Transverse colon (tissue), 4 donors: ENCODE measurements at regions not wholly inside any gene's neighbourhood (a gene's known extent, or its start where the extent isn't known, plus 50 kb on each side); places are given as distances from the start of the nearest gene placed in this dataset.

ENCODE experiments used
- DNase-seq: peaks from one replicate; pipeline ENCODE4 v3.0.0-alpha.2; 2019
- H3K27ac ChIP-seq, 4 donors: fragments of 200-600 bp; sonication (generic); 2 replicates each; pipeline ENCODE4 v1.5.1; 2016 to 2018; ENCODE audit warnings: inconsistent platforms in 4 of 4
- H3K27me3 ChIP-seq: fragments of 200-600 bp; sonication (generic); 2 replicates; pipeline ENCODE4 v1.5.1; 2017; ENCODE audit warnings: inconsistent platforms
- H3K36me3 ChIP-seq, 4 donors: fragments of 200-600 bp; sonication (generic); 2 replicates each; pipeline ENCODE4 v1.5.1; 2017 to 2019; ENCODE audit warnings: inconsistent platforms in 4 of 4
- H3K4me1 ChIP-seq, 4 donors: fragments of 200-600 bp; sonication (generic); 2 replicates each; pipeline ENCODE4 v1.5.1; 2017 to 2020; ENCODE audit warnings: inconsistent platforms in 4 of 4
- H3K4me3 ChIP-seq, 4 donors: fragments of 200-600 bp; sonication (generic); 1 replicate in 1 of 4; 2 replicates in 3 of 4; pipeline versions ENCODE4 v1.5.1 to v1.6.1; 2017 to 2019; ENCODE audit warnings: inconsistent platforms in 4 of 4
- H3K9me3 ChIP-seq, 2 donors: fragments of 200-600 bp; sonication (generic); 2 replicates each; pipeline ENCODE4 v1.5.1; 2017 to 2019; ENCODE audit warnings: inconsistent platforms in 2 of 2
- EP300 ChIP-seq: sonication (generic); formaldehyde crosslinking; IDR thresholded peaks from one replicate; pipeline ENCODE4 v1.6.1; 2017; ENCODE audit warnings: antibody characterized with exemption, low read depth
- POLR2A ChIP-seq: fragments of 450-650 bp; IDR thresholded peaks from one replicate; pipeline ENCODE4 v1.6.1; 2016; ENCODE audit warnings: antibody characterized with exemption, mild to moderate bottlenecking, moderate library complexity
- POLR2AphosphoS5 ChIP-seq, 3 donors: sonication (generic); formaldehyde crosslinking; IDR thresholded peaks; one replicate each; pipeline ENCODE4 v1.6.1; 2016; ENCODE audit warnings: antibody characterized with exemption in 3 of 3
- WGBS, 2 donors: methylation state at CpG; one replicate each; pipeline ENCODE4 v1.1.5; 2018; ENCODE audit warnings: low coverage in 1 of 2; 5-methylcytosine and 5-hydroxymethylcytosine counted together
- in situ Hi-C, 4 donors: fragments of 200-750 bp; cut with MboI; loops; one replicate each; pipeline versions ENCODE4 v1.15.0 to v1.15.1; 2017; ENCODE audit warnings: low sequenced_read_pairs in 3 of 4, low pct_ligation_motif_present in 1 of 4, low pct_unique_long_range_greater_than_20kb in 1 of 4
- intact Hi-C: fragments of 100-400 bp; cut with DNase I; formaldehyde crosslinking; loops from one replicate; pipeline ENCODE4 v1.15.1; 2023; ENCODE audit warnings: low total_unique reads
- TF ChIP-seq, protein P1 (sequence below), 5 experiments: fragments of 200-600 bp in 3 of 5; fragments of 450-650 bp in 2 of 5; sonication (generic) in 3 of 5; IDR thresholded peaks; 1 replicate in 2 of 5; 2 replicates in 3 of 5; pipeline ENCODE4 v1.5.1; 2016 to 2017; ENCODE audit warnings: antibody characterized with exemption in 5 of 5, inconsistent platforms in 3 of 5, mild to moderate bottlenecking in 2 of 5, moderate library complexity in 1 of 5

DNA sequence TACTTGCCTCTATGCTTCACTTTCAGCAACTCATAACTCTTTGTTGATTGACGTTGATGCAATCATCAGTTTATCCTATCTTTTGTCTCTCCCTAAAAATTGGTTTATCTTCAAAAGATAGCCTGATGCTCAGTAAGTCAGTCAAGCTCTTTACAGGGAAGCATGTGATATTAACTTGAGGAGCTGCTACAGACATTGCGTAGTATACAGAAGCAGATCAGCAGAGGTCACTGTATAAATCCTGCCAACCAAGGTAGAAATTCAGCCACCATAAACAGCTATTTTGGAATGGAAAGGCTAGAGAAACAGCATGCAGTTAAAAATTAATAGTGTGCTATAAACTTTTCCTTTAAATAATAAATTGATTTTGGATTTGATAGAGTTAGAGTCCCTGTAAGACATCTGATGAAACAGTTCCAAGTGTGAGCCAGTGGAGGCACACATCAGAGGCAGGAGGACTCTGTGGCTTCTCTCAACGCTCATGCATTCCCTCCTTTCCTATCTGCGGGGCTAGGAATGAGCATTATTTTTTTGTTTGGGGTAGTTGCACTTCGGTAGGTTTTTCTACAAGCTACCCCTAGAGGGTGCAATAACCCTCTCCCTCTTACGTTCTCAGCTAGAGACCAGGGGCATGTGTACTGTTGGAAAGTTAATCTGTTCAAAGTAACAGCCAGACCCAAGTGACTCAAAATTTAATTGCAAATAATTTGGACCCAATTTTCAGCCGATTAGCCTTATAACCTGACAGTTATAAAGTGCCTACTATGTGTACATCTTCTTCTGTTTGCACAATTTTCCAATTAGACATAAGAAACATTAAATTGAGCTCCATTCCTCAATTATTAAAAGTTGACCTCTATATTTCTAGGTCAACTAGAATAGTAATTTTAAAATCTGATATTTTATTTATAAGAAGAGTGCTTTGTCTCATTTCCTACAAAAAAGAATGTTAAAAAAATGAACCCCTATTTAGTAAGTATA lies 647.7 kb upstream of the SOX9 start:
- in situ Hi-C loops (loop anchor here (25.0 kb wide), 4 partner anchors 89 to 1064 kb away; partner anchors contain the start of gene SOX9 (in 2 of the 4)), intact Hi-C loops (loop anchor here (10.0 kb wide), 1 partner anchor 1072 kb away; no protein-coding TSS in a partner anchor)
- no peak overlapping the region for H3K4me3 ChIP-seq
- 26 to 34% methylated on average over 4 to 7 of the region's 7 CpGs for WGBS, 2 donors
- no peak for TF ChIP-seq POLR2AphosphoS5 (IDR thresholded peaks at IDR 0.05)
- TF ChIP-seq, protein P1, sequence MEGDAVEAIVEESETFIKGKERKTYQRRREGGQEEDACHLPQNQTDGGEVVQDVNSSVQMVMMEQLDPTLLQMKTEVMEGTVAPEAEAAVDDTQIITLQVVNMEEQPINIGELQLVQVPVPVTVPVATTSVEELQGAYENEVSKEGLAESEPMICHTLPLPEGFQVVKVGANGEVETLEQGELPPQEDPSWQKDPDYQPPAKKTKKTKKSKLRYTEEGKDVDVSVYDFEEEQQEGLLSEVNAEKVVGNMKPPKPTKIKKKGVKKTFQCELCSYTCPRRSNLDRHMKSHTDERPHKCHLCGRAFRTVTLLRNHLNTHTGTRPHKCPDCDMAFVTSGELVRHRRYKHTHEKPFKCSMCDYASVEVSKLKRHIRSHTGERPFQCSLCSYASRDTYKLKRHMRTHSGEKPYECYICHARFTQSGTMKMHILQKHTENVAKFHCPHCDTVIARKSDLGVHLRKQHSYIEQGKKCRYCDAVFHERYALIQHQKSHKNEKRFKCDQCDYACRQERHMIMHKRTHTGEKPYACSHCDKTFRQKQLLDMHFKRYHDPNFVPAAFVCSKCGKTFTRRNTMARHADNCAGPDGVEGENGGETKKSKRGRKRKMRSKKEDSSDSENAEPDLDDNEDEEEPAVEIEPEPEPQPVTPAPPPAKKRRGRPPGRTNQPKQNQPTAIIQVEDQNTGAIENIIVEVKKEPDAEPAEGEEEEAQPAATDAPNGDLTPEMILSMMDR (IDR thresholded peaks at IDR 0.05): peak; percentile 52 to 66 (median 61)
- H3K27ac ChIP-seq: no peak overlapping the region
- H3K36me3 ChIP-seq: no peaks in the 10 kb centered on the region
- no peak for DNase-seq
- H3K4me1 ChIP-seq: peaks cover 0 to 5% (median 2%) of the 10 kb centered on the region in 4 donors
- H3K27me3 ChIP-seq: no peaks in the 10 kb centered on the region
- H3K9me3 ChIP-seq: no peaks in the 10 kb centered on the region

DNA sequence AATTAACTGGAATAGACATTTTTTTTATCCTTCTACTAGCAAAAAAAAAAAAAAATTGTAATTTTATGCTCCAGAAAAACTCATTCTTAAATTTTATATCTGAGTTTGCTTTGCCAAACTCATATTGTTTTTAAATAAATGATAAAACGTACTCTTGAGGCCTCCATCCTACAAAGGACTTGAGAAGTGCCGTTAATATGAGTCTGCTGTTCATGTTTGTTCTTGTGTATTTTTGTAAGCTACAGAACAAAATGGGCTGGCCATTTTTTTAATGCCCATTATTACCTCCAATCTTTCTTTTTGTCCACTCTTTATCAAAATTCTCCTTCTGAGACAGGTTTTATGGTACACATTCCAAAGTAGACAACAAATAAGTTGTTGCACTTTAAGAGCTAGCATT lies 643.5 kb upstream of the SOX9 start:
- in situ Hi-C loops: loop anchor here in 1 of 4 donors (25.0 kb wide), 1 partner anchor 635 kb away; the partner anchor contains the start of gene SOX9
- intact Hi-C loops: loop anchor here (10.0 kb wide), 1 partner anchor 1067 kb away; no protein-coding TSS in a partner anchor

DNA sequence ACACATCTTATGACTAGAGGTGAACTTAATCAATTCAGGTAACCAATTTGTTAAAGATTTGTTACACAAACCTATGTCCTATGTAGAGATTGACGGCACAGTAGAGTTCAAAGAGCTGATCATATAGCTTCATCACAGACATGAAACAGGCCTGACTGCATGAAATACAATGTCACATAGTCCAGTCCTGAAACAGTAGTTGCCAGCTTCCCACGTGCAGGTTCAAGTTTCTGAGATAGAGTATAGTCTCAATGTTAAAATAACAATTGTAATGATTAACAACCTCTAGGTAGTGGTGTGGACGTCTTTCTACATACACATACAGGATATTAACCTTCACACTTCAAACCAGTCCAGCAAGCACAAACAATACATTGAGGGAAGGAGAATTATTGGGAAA lies 640.7 kb upstream of the SOX9 start:
- Histone ChIP-seq H3K4me1 (no peaks in the 10 kb centered on the region), H3K4me3 (no peak overlapping the region), H3K9me3 (no peaks in the 10 kb centered on the region), H3K36me3 (no peaks in the 10 kb centered on the region), H3K27ac (no peak overlapping the region), H3K27me3 (no peaks in the 10 kb centered on the region)
- WGBS, 2 donors: 50% methylated on average over 3 of the region's 3 CpGs; no CpG with 5 or more reads in 1 of the 2 donors
- TF ChIP-seq EP300 (no peak), POLR2A (no peak), POLR2AphosphoS5 (IDR thresholded peaks at IDR 0.05) (no peak)
- TF ChIP-seq, protein P1 (IDR thresholded peaks at IDR 0.05): no peak
- in situ Hi-C loops (loop anchor here in 1 of 4 donors (25.0 kb wide), 1 partner anchor 632 kb away; the partner anchor contains the start of gene SOX9), intact Hi-C loops (no loop called here)
- no peak for DNase-seq

More for the DNA sequence above, 643.5 kb upstream of the SOX9 start:
- WGBS, 2 donors: 70 to 72% methylated on average over 2 of the region's 2 CpGs
- H3K4me3 ChIP-seq: no peak overlapping the region
- DNase-seq: no peak
- no peak overlapping the region for H3K27ac ChIP-seq
- peaks cover 0 to 5% (median 2%) of the 10 kb centered on the region in 4 donors for H3K4me1 ChIP-seq
- no peaks in the 10 kb centered on the region for H3K36me3 ChIP-seq
- H3K9me3 ChIP-seq: no peaks in the 10 kb centered on the region
- TF ChIP-seq POLR2A: no peak
- TF ChIP-seq POLR2AphosphoS5 (IDR thresholded peaks at IDR 0.05): no peak
- no peak for TF ChIP-seq EP300
- TF ChIP-seq, protein P1 (IDR thresholded peaks at IDR 0.05): no peak
- no peaks in the 10 kb centered on the region for H3K27me3 ChIP-seq

DNA sequence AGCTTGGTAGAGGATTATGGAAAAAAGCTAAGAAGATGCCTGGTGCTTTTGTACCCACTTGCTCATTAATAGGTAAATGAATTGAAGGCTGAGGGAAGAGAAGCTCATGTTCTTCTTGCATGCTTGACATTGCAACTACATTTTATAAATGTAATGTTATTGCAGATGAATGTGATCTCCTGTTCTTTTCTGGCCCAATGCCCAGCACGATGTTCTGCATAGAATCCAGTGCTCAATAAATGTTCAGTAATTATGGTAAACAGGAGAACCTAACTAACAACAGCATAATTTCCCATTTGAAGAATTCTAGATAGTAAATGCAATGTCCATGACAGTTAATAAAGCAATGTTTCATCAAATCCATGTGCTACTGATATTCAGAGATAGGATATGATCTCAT lies 638.2 kb upstream of the SOX9 start:
- H3K9me3 ChIP-seq: no peaks in the 10 kb centered on the region
- no peak for DNase-seq
- intact Hi-C loops (no loop called here), in situ Hi-C loops (loop anchor here in 1 of 4 donors (25.0 kb wide), 1 partner anchor 630 kb away; the partner anchor contains the start of gene SOX9)
- TF ChIP-seq POLR2A: no peak
- WGBS, 2 donors: 33 to 60% methylated on average over 1 of the region's 1 CpG
- H3K27me3 ChIP-seq: no peaks in the 10 kb centered on the region
- H3K4me3 ChIP-seq: no peak overlapping the region
- H3K36me3 ChIP-seq: no peaks in the 10 kb centered on the region
- H3K27ac ChIP-seq: no peak overlapping the region
- H3K4me1 ChIP-seq: no peaks in the 10 kb centered on the region
